DMS53 (cell line): ENCODE measurements at regions not wholly inside any gene's neighbourhood (a gene's known extent, or its start where the extent isn't known, plus 50 kb on each side); places are given as distances from the start of the nearest gene placed in this dataset.
A peak's percentile ranks its signal among the peaks of the same experiment; 100 is the strongest.

ENCODE experiments used
- DNase-seq: peaks from one replicate; lab custom pipeline; 2025; lab: John Stamatoyannopoulos, UW

DNA sequence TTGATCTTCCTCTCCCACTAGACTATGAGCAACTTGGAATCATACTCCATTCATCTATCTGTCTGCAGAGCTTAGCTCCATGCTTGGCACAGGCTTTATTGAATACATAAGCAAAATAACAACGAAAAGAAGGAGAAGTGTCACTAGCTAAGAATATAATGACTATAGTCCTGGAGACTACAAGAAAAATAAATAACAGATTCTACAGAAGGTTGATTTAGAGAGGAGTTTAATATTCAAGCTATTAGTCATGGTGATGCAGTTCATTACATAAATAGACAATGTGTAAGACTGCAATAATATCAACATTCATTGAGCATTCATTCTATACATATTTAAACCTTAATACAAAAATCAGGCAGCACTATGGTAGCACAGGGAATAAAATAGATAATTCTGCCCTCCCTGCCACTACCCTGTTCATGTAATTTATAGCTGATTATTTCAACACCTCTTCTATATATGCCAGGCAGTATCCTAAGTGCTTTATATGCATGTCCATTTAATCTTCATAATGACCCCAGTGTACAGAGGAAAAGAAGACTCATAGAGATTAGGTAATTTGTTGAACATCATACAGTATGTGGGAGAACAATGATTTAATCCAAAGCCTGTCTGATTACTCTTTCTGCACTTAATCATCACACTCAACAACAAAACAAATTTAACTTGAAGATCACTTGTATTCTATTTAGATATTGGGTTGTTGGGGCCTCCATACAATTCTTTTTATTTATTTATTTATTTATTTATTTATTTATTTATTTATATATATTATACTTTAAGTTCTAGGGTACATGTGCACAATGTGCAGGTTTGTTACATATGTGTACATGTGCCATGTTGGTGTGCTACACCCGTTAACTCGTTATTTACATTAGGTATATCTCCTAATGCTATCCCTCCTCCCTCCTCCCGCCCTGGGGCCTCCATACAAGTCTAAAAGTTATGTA, 165.3 kb downstream of the RNF152 start:
- no peak for DNase-seq

DNA sequence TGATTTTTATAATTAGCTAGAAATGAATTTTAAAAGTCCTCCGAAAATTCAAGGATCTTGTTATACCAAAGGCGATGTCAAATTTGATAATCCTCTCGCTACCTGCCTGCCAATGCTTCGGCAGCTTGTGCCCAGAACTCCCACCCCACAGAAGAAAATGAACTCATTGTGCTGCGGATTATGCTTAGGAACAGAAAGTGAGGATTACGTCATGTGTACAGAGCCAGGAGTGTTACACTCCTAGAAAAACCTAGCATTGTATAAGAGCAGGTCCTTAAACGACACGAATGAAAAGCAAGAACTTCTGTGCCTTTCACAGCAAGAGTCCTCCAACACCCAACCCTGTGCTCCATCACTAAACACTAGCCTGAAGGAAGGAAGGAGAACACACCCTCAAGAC, 168.3 kb downstream of the RNF152 start:
- no peak for DNase-seq

GRCh38 chr18:61722247-61722646, 170.6 kb downstream of the RNF152 start:
- DNase-seq: no peak

GRCh38 chr18:61720496-61720895, 172.3 kb downstream of the RNF152 start:
- no peak for DNase-seq

DNA sequence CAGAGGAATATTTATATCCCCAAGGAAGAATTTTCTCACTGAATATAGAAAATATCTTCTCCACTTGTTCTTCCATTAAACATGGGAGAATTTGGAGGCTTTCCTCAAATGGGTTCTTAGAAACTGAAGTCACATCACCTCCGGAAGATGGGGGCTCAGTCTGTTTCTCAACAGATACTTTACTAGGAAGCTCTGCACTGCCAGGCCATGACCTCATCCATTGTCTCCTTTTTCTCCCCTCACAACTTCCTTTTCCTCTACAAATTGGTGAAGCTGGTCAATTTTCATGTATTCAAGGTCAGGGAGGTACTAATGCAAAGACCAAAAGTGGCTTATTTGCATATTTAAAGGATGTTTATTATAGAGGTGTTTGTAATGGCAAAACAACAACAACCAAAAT, 173.1 kb downstream of the RNF152 start:
- no peak for DNase-seq

GRCh38 chr18:61718944-61719343, 173.9 kb downstream of the RNF152 start:
- DNase-seq: no peak

GRCh38 chr18:61714421-61714820, 178.4 kb downstream of the RNF152 start:
- DNase-seq: no peak

GRCh38 chr18:61713502-61713901, 179.3 kb downstream of the RNF152 start:
- no peak for DNase-seq

- no peak for DNase-seq
Observed at GRCh38 chr18:61710082-61710620, 182.7 kb downstream of the RNF152 start.

- no peak for DNase-seq
Observed at GRCh38 chr18:61706276-61706915, 186.4 kb downstream of the RNF152 start.

DNA sequence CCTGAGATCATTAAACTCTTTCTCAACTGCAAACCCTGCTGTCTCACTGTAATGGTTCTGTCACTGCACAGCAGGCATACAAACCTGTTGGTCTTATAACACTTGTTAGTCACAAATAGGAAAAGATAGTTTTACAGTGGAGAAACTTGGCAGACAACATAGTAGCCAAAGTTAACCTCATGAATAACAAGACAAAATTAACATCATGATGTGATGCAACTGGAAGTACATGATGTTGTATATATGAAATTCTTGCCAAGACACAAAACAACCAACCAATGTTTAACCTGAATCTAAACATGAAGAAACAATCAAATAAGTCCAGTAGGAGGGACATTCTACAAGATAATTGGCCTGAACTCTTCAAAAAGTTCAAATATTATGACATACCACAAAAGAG, 189.3 kb downstream of the RNF152 start:
- no peak for DNase-seq

- no peak for DNase-seq
Observed at GRCh38 chr18:61702007-61702406, 190.8 kb downstream of the RNF152 start.

- no peak for DNase-seq
Observed at GRCh38 chr18:61699397-61700110, 193.3 kb downstream of the RNF152 start.

- no peak for DNase-seq
Observed at GRCh38 chr18:61697306-61697909, 195.4 kb downstream of the RNF152 start.

GRCh38 chr18:61694236-61694635, 198.6 kb downstream of the RNF152 start:
- no peak for DNase-seq

DNA sequence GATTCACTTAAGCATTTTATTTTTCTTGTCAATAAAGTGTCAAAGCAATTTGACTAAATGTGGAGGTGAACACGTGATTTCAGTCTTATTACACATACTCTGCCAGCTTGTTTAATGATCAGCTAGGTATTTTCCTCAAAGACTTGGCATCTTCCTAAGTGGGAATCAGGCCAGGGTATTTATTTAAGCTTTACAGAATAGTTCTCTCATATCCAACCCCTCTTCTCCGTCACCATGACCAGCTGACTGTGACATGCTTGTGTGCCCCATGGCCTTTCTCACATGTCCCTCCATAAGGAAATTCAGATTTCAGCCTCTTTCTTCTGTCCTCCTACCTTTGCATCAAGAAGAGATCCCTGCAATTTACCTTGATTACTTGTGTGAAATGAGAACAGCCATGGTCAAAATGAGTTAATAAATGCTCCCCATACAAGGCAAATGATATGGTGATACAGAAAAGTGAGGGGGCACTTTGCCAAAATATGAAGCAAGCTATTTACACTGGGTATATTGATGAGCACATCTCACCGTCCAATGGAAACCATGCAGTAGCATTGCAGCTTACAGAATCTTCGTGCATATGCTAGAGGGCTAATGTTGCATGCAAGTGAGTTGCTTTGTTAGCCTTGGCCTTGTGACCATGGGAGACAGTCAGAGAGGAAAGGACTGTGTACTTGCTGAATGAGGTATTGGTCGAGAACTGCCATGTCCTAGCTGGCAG, 202.2 kb downstream of the RNF152 start:
- no peak for DNase-seq

- DNase-seq: no peak
Observed at GRCh38 chr18:61687317-61687716, 205.5 kb downstream of the RNF152 start.

DNA sequence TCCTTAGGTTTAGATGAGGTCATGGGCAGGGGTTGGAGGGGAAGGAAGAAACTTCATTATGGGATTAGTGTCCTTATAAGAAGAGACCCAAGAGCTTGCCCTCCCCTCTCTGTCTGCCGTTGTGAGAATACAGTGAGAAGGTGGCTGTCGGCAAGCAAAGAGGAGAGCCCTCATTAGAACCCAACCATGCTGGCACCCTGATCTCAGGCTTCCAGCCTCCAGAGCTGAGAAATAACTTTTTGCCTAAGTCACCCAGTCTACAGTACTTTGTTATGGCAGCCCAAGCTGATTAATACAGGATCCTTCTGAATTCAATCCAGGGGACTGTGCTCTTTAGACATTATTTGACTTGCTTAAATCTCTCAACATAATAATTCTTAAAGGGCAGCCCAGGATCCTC, 209.0 kb downstream of the RNF152 start:
- DNase-seq: no peak

- DNase-seq: no peak
Observed at GRCh38 chr18:61681065-61681464, 211.7 kb downstream of the RNF152 start.

DNA sequence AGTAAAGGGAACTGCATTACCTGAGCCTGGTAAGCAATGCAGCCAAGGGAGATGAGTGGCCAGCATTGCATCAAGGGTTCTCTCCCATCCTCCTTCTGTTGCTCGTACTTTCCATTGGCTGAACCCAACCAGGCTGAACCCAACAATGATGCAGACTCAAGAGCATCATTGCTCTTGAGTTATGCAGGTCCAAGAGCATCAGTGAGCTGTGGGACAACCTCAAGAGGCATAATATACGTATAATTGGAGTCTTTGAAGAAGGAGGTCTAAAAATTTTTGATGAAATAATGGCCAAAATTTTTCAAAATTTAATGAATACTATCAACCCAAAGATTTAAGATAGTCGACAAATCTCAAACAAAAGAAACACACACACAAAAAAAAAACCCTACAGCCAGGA, 213.0 kb downstream of the RNF152 start:
- peak; percentile 54 for DNase-seq

DNA sequence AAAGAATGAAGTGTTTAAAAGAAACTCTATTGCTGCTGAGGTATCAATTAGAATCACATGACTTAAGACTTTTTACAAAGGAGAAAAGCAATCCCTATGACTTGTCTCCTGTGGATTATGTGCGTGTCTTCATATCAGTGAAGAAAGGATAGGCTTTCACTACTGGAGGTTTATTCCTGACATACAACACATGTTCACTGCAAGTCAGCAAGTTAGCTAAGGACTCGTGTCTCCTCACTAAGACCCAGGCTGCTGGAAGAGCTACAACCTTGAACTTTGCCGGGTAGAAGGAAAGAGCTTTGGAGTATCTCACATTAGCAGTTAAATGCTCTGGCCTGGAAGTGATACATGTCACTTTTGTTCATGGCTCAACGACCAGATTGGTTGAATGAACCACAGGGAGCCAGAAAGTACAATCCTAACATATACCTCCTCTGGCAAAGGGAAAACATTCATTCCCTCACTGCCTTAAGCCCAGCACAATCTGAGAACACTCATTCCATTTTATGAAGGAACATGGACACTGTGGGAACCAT, 215.3 kb downstream of the RNF152 start:
- no peak for DNase-seq
